K562 (cell line): ENCODE measurements at regions not wholly inside any gene's neighbourhood (a gene's known extent, or its start where the extent isn't known, plus 50 kb on each side); places are given as distances from the start of the nearest gene placed in this dataset.

ENCODE experiments used
- SRSF9 ChIP-seq: fragments of 200-400 bp; formaldehyde crosslinking; IDR thresholded peaks from 2 replicates; pipeline ENCODE4 v1.6.1; 2017; ENCODE audit warnings: low read depth, low read length, borderline replicate concordance
- TF ChIP-seq, protein P1 (sequence below), 3 experiments: IDR thresholded peaks in 2 of 3; conservative IDR thresholded peaks in 1 of 3; 2 replicates each; pipeline ENCODE4 v1.5.1; 2011 to 2012; ENCODE audit warnings: low read length in 3 of 3, mild to moderate bottlenecking in 3 of 3, control low read depth in 2 of 3, improper control_type of control experiment in 1 of 3, inconsistent platforms in 1 of 3, low read depth in 1 of 3, mixed read lengths in 1 of 3, moderate library complexity in 1 of 3; ENCODE audit not compliant: insufficient read depth in 2 of 3

- TF ChIP-seq, protein P1, sequence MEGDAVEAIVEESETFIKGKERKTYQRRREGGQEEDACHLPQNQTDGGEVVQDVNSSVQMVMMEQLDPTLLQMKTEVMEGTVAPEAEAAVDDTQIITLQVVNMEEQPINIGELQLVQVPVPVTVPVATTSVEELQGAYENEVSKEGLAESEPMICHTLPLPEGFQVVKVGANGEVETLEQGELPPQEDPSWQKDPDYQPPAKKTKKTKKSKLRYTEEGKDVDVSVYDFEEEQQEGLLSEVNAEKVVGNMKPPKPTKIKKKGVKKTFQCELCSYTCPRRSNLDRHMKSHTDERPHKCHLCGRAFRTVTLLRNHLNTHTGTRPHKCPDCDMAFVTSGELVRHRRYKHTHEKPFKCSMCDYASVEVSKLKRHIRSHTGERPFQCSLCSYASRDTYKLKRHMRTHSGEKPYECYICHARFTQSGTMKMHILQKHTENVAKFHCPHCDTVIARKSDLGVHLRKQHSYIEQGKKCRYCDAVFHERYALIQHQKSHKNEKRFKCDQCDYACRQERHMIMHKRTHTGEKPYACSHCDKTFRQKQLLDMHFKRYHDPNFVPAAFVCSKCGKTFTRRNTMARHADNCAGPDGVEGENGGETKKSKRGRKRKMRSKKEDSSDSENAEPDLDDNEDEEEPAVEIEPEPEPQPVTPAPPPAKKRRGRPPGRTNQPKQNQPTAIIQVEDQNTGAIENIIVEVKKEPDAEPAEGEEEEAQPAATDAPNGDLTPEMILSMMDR (IDR thresholded peaks at IDR 0.05 in 2 of 3, conservative IDR thresholded peaks at IDR 0.05 in 1 of 3; ENCODE audit: insufficient read depth in 2 of 3, low read depth in 1 of 3, low read length in 3 of 3): no peak
- TF ChIP-seq SRSF9: no peak
Measured at GRCh38 chr1:73783352-73783751, 414.6 kb downstream of the LRRIQ3 start.
